Type B pancreatic cell (in vitro differentiated cells): ENCODE measurements at regions not wholly inside any gene's neighbourhood (a gene's known extent, or its start where the extent isn't known, plus 50 kb on each side); places are given as distances from the start of the nearest gene placed in this dataset.

ENCODE experiments used
- DNase-seq: peaks from one replicate; pipeline ENCODE4 v3.0.0; 2021; ENCODE audit warnings: mixed read lengths; ENCODE audit not compliant: unreplicated experiment; ENCODE audit errors: extremely low spot score
- H3K27ac Mint-ChIP-seq: 2 replicates; pipeline ENCODE4 v1.8.0; 2021; ENCODE audit warnings: mild to moderate bottlenecking, mixed read lengths
- H3K27me3 Mint-ChIP-seq: 2 replicates; pipeline ENCODE4 v1.8.0; 2021; ENCODE audit warnings: mixed read lengths
- H3K36me3 Mint-ChIP-seq: 2 replicates; pipeline ENCODE4 v1.8.0; 2021; ENCODE audit warnings: mixed read lengths
- H3K4me1 Mint-ChIP-seq: one replicate; pipeline ENCODE4 v1.8.0; 2021; ENCODE audit warnings: mixed read lengths; ENCODE audit not compliant: unreplicated experiment
- H3K4me3 Mint-ChIP-seq: 2 replicates; pipeline ENCODE4 v1.8.0; 2021; ENCODE audit warnings: mild to moderate bottlenecking, mixed read lengths
- H3K9me3 Mint-ChIP-seq: 2 replicates; pipeline ENCODE4 v1.8.0; 2021; ENCODE audit warnings: mixed read lengths
- TF ChIP-seq, protein P1 (sequence below): fragments of 200-600 bp; sonication (generic); conservative IDR thresholded peaks from 2 replicates; pipeline ENCODE4 v1.5.0; 2021; ENCODE audit warnings: antibody characterized with exemption, mild to moderate bottlenecking

GRCh38 chr17:36854982-36855381 lies 82.3 kb upstream of the LHX1 start:
- H3K4me1 Mint-ChIP-seq = peaks cover 5% of the 10 kb centered on the region
- no peak for DNase-seq
- TF ChIP-seq, protein P1, sequence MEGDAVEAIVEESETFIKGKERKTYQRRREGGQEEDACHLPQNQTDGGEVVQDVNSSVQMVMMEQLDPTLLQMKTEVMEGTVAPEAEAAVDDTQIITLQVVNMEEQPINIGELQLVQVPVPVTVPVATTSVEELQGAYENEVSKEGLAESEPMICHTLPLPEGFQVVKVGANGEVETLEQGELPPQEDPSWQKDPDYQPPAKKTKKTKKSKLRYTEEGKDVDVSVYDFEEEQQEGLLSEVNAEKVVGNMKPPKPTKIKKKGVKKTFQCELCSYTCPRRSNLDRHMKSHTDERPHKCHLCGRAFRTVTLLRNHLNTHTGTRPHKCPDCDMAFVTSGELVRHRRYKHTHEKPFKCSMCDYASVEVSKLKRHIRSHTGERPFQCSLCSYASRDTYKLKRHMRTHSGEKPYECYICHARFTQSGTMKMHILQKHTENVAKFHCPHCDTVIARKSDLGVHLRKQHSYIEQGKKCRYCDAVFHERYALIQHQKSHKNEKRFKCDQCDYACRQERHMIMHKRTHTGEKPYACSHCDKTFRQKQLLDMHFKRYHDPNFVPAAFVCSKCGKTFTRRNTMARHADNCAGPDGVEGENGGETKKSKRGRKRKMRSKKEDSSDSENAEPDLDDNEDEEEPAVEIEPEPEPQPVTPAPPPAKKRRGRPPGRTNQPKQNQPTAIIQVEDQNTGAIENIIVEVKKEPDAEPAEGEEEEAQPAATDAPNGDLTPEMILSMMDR = no peak
- H3K27ac Mint-ChIP-seq = no peak overlapping the region
- H3K4me3 Mint-ChIP-seq = no peak overlapping the region
- peaks cover 21% of the 10 kb centered on the region for H3K27me3 Mint-ChIP-seq
- H3K9me3 Mint-ChIP-seq = no peaks in the 10 kb centered on the region
- H3K36me3 Mint-ChIP-seq = no peaks in the 10 kb centered on the region

DNA sequence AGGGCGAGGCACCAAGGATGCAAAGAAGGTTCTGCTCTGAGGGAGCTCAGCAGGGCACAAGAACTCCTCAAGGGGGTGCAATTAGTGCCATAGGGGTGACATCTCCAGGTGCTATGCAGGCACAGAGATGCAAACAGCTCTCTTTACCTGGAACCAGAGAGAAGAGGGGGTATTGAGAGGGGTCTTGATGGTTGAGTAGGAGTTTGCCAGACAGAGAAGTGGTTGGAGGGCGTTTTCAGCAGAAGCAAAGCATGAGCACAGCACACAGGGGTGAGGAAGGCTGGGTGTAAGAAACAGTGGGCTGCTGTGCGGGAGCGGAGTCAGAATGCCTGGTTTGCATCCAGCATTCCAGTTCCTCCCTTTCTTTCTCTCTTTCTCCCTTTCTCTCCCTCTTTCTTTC lies 81.8 kb upstream of the LHX1 start:
- TF ChIP-seq, protein P1 = no peak
- no peak overlapping the region for H3K4me3 Mint-ChIP-seq
- no peaks in the 10 kb centered on the region for H3K36me3 Mint-ChIP-seq
- no peak for DNase-seq
- H3K27me3 Mint-ChIP-seq = peaks cover 24% of the 10 kb centered on the region
- H3K4me1 Mint-ChIP-seq = peaks cover 3% of the 10 kb centered on the region
- H3K27ac Mint-ChIP-seq = no peak overlapping the region
- H3K9me3 Mint-ChIP-seq = no peaks in the 10 kb centered on the region

DNA sequence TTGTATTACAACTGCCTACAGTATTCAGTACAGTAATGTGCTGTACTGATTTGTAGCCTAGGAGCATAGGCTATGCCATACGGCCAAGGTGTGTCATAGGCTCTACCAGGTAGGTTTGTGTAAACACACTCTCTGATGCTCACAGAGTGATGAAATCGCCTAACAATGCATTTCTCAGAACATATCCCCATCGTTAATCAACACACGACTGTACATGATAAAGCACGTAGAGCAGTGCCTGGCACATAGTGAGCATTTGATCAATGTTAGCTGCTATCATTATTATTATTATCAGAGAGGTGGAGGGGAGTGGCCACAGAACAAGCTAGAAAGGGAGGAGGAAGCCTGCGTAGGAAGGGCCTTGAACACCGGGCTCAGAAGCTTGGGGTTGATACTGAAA lies 81.1 kb upstream of the LHX1 start:
- Mint-ChIP-seq H3K9me3 (no peaks in the 10 kb centered on the region), H3K27ac (no peak overlapping the region), H3K4me3 (no peak overlapping the region), H3K4me1 (peaks cover 2% of the 10 kb centered on the region), H3K27me3 (peaks cover 27% of the 10 kb centered on the region), H3K36me3 (no peaks in the 10 kb centered on the region)
- TF ChIP-seq, protein P1 = no peak
- no peak for DNase-seq

DNA sequence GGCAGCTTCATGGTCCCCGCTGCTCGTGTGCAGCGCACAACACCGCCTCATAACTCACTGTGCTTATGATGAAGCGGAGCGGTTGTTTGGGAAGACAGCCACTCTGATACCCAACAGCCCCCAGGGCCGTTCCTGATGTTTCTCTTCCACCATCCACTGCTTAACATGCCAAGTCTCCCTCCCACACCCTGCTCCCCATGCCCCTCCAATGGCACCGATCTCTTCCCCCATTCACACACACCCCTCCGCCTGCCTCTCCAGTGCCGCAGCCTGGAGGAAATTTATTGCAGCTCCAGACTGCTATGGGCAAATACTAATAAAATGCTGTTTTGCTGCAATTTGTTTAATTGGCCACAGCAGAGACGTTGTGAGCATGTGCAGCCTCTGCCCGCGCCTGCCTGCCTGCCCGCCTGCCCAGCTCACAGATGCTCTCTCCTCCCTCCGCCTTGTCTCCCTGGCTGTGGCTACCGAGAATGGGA lies 80.3 kb upstream of the LHX1 start:
- no peaks in the 10 kb centered on the region for H3K36me3 Mint-ChIP-seq
- H3K27ac Mint-ChIP-seq = no peak overlapping the region
- H3K9me3 Mint-ChIP-seq = no peaks in the 10 kb centered on the region
- no peaks in the 10 kb centered on the region for H3K4me1 Mint-ChIP-seq
- DNase-seq = no peak
- peaks cover 30% of the 10 kb centered on the region for H3K27me3 Mint-ChIP-seq
- no peak overlapping the region for H3K4me3 Mint-ChIP-seq
- TF ChIP-seq, protein P1 = no peak

- Mint-ChIP-seq H3K36me3 (no peaks in the 10 kb centered on the region), H3K27me3 (peaks cover 30% of the 10 kb centered on the region), H3K4me1 (no peaks in the 10 kb centered on the region), H3K27ac (no peak overlapping the region), H3K4me3 (no peak overlapping the region), H3K9me3 (no peaks in the 10 kb centered on the region)
- no peak for DNase-seq
- TF ChIP-seq, protein P1 = no peak
Measured at GRCh38 chr17:36857698-36858097, 79.6 kb upstream of the LHX1 start.
